Adrenal gland (tissue), 9 donors: ENCODE measurements at regions not wholly inside any gene's neighbourhood (a gene's known extent, or its start where the extent isn't known, plus 50 kb on each side); places are given as distances from the start of the nearest gene placed in this dataset.

ENCODE experiments used
- DNase-seq, 7 donors: peaks; one replicate each; pipeline ENCODE4 v3.0.0-alpha.2; 2019 to 2020
- H3K27ac ChIP-seq, 5 donors: fragments of 200-600 bp; sonication (generic) in 4 of 5; 1 replicate in 3 of 5; 2 replicates in 2 of 5; pipeline versions ENCODE4 v1.5.1 to v1.8.0; 2016 to 2020; ENCODE audit warnings: mild to moderate bottlenecking in 1 of 5
- H3K27me3 ChIP-seq: fragments of 200-600 bp; 2 replicates; pipeline ENCODE4 v1.8.0; 2021
- H3K36me3 ChIP-seq, 2 donors: fragments of 200-600 bp; replicated peaks in 1 of 2; 1 replicate in 1 of 2; 2 replicates in 1 of 2; pipeline versions ENCODE4 v1.5.1 to v1.8.0; 2018 to 2022
- H3K4me1 ChIP-seq, 2 donors: fragments of 200-600 bp; replicated peaks in 1 of 2; 1 replicate in 1 of 2; 2 replicates in 1 of 2; pipeline versions ENCODE4 v1.5.1 to v1.8.0; 2018 to 2021
- H3K4me3 ChIP-seq, 4 donors: fragments of 200-600 bp; sonication (generic) in 3 of 4; one replicate each; pipeline ENCODE4 v1.5.1; 2016 to 2018
- H3K9me3 ChIP-seq, 3 donors: fragments of 200-600 bp; sonication (generic) in 1 of 3; replicated peaks in 1 of 3; 1 replicate in 2 of 3; 2 replicates in 1 of 3; pipeline versions ENCODE4 v1.5.1 to v1.8.0; 2016 to 2021
- CTCF ChIP-seq, 6 experiments: fragments of 450-650 bp in 4 of 6; fragments of 200-600 bp in 2 of 6; sonication (generic) in 1 of 6; IDR thresholded peaks; 1 replicate in 5 of 6; 2 replicates in 1 of 6; pipeline versions ENCODE4 v1.5.1 to v1.8.0; 2016 to 2021; ENCODE audit warnings: antibody characterized with exemption in 6 of 6, mild to moderate bottlenecking in 2 of 6, moderate library complexity in 1 of 6
- POLR2A ChIP-seq, 2 donors: fragments of 450-650 bp; IDR thresholded peaks; one replicate each; pipeline ENCODE4 v1.6.1; 2017; ENCODE audit warnings: antibody characterized with exemption in 2 of 2, mild to moderate bottlenecking in 2 of 2, moderate library complexity in 1 of 2
- WGBS, 4 donors: extraction: QIAGEN DNeasy Blood & Tissue Kit in 2 of 4; methylation state at CpG; one replicate each; pipeline versions ENCODE4 v1.1.5 to v1.1.7; 2013 to 2017; 5-methylcytosine and 5-hydroxymethylcytosine counted together
- intact Hi-C, 2 donors: fragments of 100-400 bp; cut with DNase I; formaldehyde crosslinking; loops; one replicate each; pipeline versions ENCODE4 v1.14.1 to v1.15.0; 2022 to 2023
- donor health status: healthy with polysubstance abuse.
- donor health status: Bipolar disorder and iron deficiency.
- donor health status: DM: yes; HTN: yes; CAD: no.
- donor health status: DM: no; HTN: no; CAD: no.
- donor health status: DM: no; HTN: no; CAD: no.

- Histone ChIP-seq H3K9me3 (no peaks in the 10 kb centered on the region), H3K27ac (no peak overlapping the region), H3K36me3 (no peaks in the 10 kb centered on the region), H3K4me1 (no peaks in the 10 kb centered on the region), H3K4me3 (no peak overlapping the region), H3K27me3 (no peaks in the 10 kb centered on the region)
- WGBS, 4 donors, result 67 to 78% (median 72%) methylated on average over 2 of the region's 2 CpGs
- DNase-seq, result no peak
- intact Hi-C loops, result no loop called here
- TF ChIP-seq CTCF (IDR thresholded peaks at IDR 0.05) (no peak), POLR2A (IDR thresholded peaks at IDR 0.05) (no peak)
These were observed 227.6 kb upstream of the FTMT start for GRCh38 chr5:121624035-121624434.

- WGBS, 4 donors, result 51 to 74% (median 61%) methylated on average over 3 of the region's 3 CpGs
- Histone ChIP-seq H3K4me3 (no peak overlapping the region), H3K27me3 (no peaks in the 10 kb centered on the region), H3K27ac (no peak overlapping the region), H3K36me3 (no peaks in the 10 kb centered on the region), H3K9me3 (no peaks in the 10 kb centered on the region), H3K4me1 (no peaks in the 10 kb centered on the region)
- intact Hi-C loops, result no loop called here
- no peak for TF ChIP-seq CTCF (IDR thresholded peaks at IDR 0.05)
- no peak for TF ChIP-seq POLR2A (IDR thresholded peaks at IDR 0.05)
- peak in 3 of 7 donors; percentile 31 to 69 (median 36) for DNase-seq
These were observed 222.9 kb upstream of the FTMT start for GRCh38 chr5:121628783-121629182.

GRCh38 chr5:121630402-121630801, 221.3 kb upstream of the FTMT start:
- intact Hi-C loops, result no loop called here
- 14 to 31% (median 19%) methylated on average over 5 of the region's 5 CpGs for WGBS, 4 donors
- Histone ChIP-seq H3K4me3 (no peak overlapping the region), H3K27ac (no peak overlapping the region), H3K9me3 (no peaks in the 10 kb centered on the region), H3K36me3 (no peaks in the 10 kb centered on the region), H3K4me1 (no peaks in the 10 kb centered on the region), H3K27me3 (no peaks in the 10 kb centered on the region)
- TF ChIP-seq CTCF (IDR thresholded peaks at IDR 0.05) (peak in 5 of 6 experiments; percentile 41 to 50 (median 48)), POLR2A (IDR thresholded peaks at IDR 0.05) (no peak)
- peak in 6 of 7 donors; percentile 14 to 55 (median 30) for DNase-seq

- TF ChIP-seq POLR2A (IDR thresholded peaks at IDR 0.05) (no peak), CTCF (IDR thresholded peaks at IDR 0.05) (no peak)
- no peak overlapping the region for H3K4me3 ChIP-seq
- no peaks in the 10 kb centered on the region for H3K27me3 ChIP-seq
- H3K27ac ChIP-seq, result no peak overlapping the region
- intact Hi-C loops, result no loop called here
- H3K4me1 ChIP-seq, result no peaks in the 10 kb centered on the region
- 68 to 78% (median 77%) methylated on average over 2 of the region's 2 CpGs for WGBS, 4 donors
- H3K9me3 ChIP-seq, result no peaks in the 10 kb centered on the region
- no peaks in the 10 kb centered on the region for H3K36me3 ChIP-seq
- DNase-seq, result no peak
These were observed 216.7 kb upstream of the FTMT start for GRCh38 chr5:121634946-121635345.
